H1 (cell line): ENCODE measurements at regions not wholly inside any gene's neighbourhood (a gene's known extent, or its start where the extent isn't known, plus 50 kb on each side); places are given as distances from the start of the nearest gene placed in this dataset.
A peak's percentile ranks its signal among the peaks of the same experiment; 100 is the strongest.

ENCODE experiments used
- CTCF ChIA-PET: fragments of 300-600 bp; sonication (Branson Sonifier 250); formaldehyde crosslinking; loops from one replicate; lab custom pipeline; 2021; ENCODE audit not compliant: partially characterized antibody; lab: Charles Lee
- POLR2A ChIA-PET: fragments of 300-600 bp; sonication (Branson Sonifier 250); formaldehyde crosslinking; loops from one replicate; lab custom pipeline; 2021; ENCODE audit warnings: inconsistent platforms; ENCODE audit not compliant: partially characterized antibody; lab: Charles Lee
- DNase-seq, 2 experiments: peaks; one replicate each; pipeline versions ENCODE4 v3.0.0 to v3.0.0-alpha.2; 2010 to 2022; ENCODE audit warnings: low spot score in 2 of 2, low read depth in 1 of 2, mixed read lengths in 1 of 2
- FAIRE-seq: peaks from 2 replicates; lab custom pipeline; 2011; peaks lifted over from hg19 to GRCh38; lab: Jason Lieb, UNC
- H2AFZ ChIP-seq: 2 replicates; pipeline ENCODE4 v1.8.1; 2012; ENCODE audit warnings: low read length, inconsistent platforms
- H2AK5ac ChIP-seq: 2 replicates; pipeline ENCODE4 v1.6.1; 2013; ENCODE audit warnings: low read depth, low read length
- H2BK120ac ChIP-seq: replicated peaks from 2 replicates; pipeline ENCODE3; 2013; ENCODE audit warnings: low read depth, low read length, inconsistent platforms
- H2BK12ac ChIP-seq: 2 replicates; pipeline ENCODE4 v1.6.1; 2013; ENCODE audit warnings: low read depth, low read length
- H2BK15ac ChIP-seq: 2 replicates; pipeline ENCODE4 v1.6.1; 2013; ENCODE audit warnings: low read length
- H2BK20ac ChIP-seq: 2 replicates; pipeline ENCODE4 v1.6.1; 2013; ENCODE audit warnings: low read length
- H2BK5ac ChIP-seq: 2 replicates; pipeline ENCODE4 v1.6.1; 2013; ENCODE audit warnings: low read depth, low read length
- H3K14ac ChIP-seq: 2 replicates; pipeline ENCODE4 v1.6.1; 2013; ENCODE audit warnings: inconsistent platforms; ENCODE audit not compliant: insufficient read length
- H3K18ac ChIP-seq: 2 replicates; pipeline ENCODE4 v1.6.1; 2013; ENCODE audit warnings: low read length; ENCODE audit errors: extremely low read depth
- H3K23ac ChIP-seq: 2 replicates; pipeline ENCODE4 v1.6.1; 2013; ENCODE audit warnings: inconsistent platforms; ENCODE audit not compliant: insufficient read length
- H3K23me2 ChIP-seq: 2 replicates; pipeline ENCODE4 v1.6.1; 2013; ENCODE audit warnings: low read depth, low read length
- H3K27ac ChIP-seq: 2 replicates; pipeline ENCODE4 v1.6.1; 2011; ENCODE audit warnings: low read depth, low read length, inconsistent platforms
- H3K27me3 ChIP-seq, 4 experiments: replicated peaks in 1 of 4; 1 replicate in 1 of 4; 2 replicates in 3 of 4; pipeline versions ENCODE4 v1.6.1 to v1.8.1; 2011 to 2013; ENCODE audit warnings: low read length in 3 of 4, mild to moderate bottlenecking in 3 of 4, inconsistent platforms in 2 of 4, mixed read lengths in 2 of 4, moderate library complexity in 1 of 4; ENCODE audit not compliant: control insufficient read depth in 3 of 4, insufficient read depth in 3 of 4; ENCODE audit errors: extremely low read depth in 1 of 4
- H3K36me3 ChIP-seq, 4 experiments: 2 replicates each; pipeline versions ENCODE4 v1.6.1 to v1.8.1; 2011 to 2013; ENCODE audit warnings: mild to moderate bottlenecking in 4 of 4, low read length in 3 of 4, moderate library complexity in 2 of 4, control low read depth in 1 of 4, inconsistent platforms in 1 of 4; ENCODE audit not compliant: insufficient read depth in 4 of 4, control insufficient read depth in 2 of 4
- H3K4ac ChIP-seq: replicated peaks from 2 replicates; pipeline ENCODE3; 2013; ENCODE audit warnings: low read length, low read depth, mixed read lengths, inconsistent platforms; ENCODE audit not compliant: insufficient read length
- H3K4me1 ChIP-seq, 4 experiments: replicated peaks in 1 of 4; 1 replicate in 1 of 4; 2 replicates in 3 of 4; pipeline versions ENCODE4 v1.6.1 to v1.8.1; 2011 to 2013; ENCODE audit warnings: low read length in 3 of 4, inconsistent platforms in 2 of 4, mixed read lengths in 1 of 4; ENCODE audit not compliant: insufficient read depth in 4 of 4, control insufficient read depth in 3 of 4
- H3K4me2 ChIP-seq, 2 experiments: 2 replicates each; pipeline versions ENCODE4 v1.6.1 to v1.8.1; 2011 to 2013; ENCODE audit warnings: low read depth in 2 of 2, low read length in 2 of 2, control low read depth in 1 of 2, inconsistent platforms in 1 of 2, mild to moderate bottlenecking in 1 of 2; ENCODE audit not compliant: insufficient read depth in 1 of 2
- H3K4me3 ChIP-seq, 4 experiments: fragments of 200-600, 300-600 bp in 1 of 4; sonication (generic), shearing (Covaris generic), sonication (Bioruptor Twin) in 1 of 4; 2 replicates each; pipeline versions ENCODE4 v1.5.1 to v1.8.1; 2011 to 2016; ENCODE audit warnings: low read length in 4 of 4, low read depth in 3 of 4, control low read depth in 2 of 4, inconsistent platforms in 2 of 4, mild to moderate bottlenecking in 2 of 4, mixed read lengths in 1 of 4, moderate library complexity in 1 of 4; ENCODE audit not compliant: insufficient read depth in 2 of 4; ENCODE audit errors: extremely low read depth in 1 of 4
- H3K56ac ChIP-seq: replicated peaks from 2 replicates; pipeline ENCODE3; 2013; ENCODE audit warnings: low read depth, mild to moderate bottlenecking, mixed read lengths, low read length, inconsistent platforms; ENCODE audit not compliant: insufficient read length
- H3K79me1 ChIP-seq: 2 replicates; pipeline ENCODE4 v1.6.1; 2013; ENCODE audit warnings: low read depth, low read length, control low read depth
- H3K79me2 ChIP-seq, 2 experiments: 2 replicates each; pipeline versions ENCODE4 v1.6.1 to v1.8.1; 2012 to 2013; ENCODE audit warnings: low read length in 2 of 2, mild to moderate bottlenecking in 2 of 2, inconsistent platforms in 1 of 2; ENCODE audit not compliant: insufficient read depth in 2 of 2, control insufficient read depth in 1 of 2
- H3K9ac ChIP-seq, 4 experiments: replicated peaks in 1 of 4; 1 replicate in 1 of 4; 2 replicates in 3 of 4; pipeline versions ENCODE4 v1.6.1 to v1.8.1; 2011 to 2013; ENCODE audit warnings: low read depth in 3 of 4, low read length in 3 of 4, control low read depth in 2 of 4, mild to moderate bottlenecking in 2 of 4, moderate library complexity in 2 of 4, inconsistent platforms in 1 of 4; ENCODE audit errors: extremely low read depth in 1 of 4
- H3K9me3 ChIP-seq, 2 experiments: 2 replicates each; pipeline versions ENCODE4 v1.6.1 to v1.8.1; 2012 to 2013; ENCODE audit warnings: mild to moderate bottlenecking in 2 of 2, moderate library complexity in 2 of 2, control low read depth in 1 of 2, inconsistent platforms in 1 of 2, low read depth in 1 of 2, low read length in 1 of 2, mixed read lengths in 1 of 2; ENCODE audit not compliant: insufficient read depth in 2 of 2
- H4K20me1 ChIP-seq, 2 experiments: replicated peaks in 1 of 2; 2 replicates each; pipeline versions ENCODE3 to v1.8.1; 2011 to 2013; ENCODE audit warnings: inconsistent platforms in 2 of 2, low read length in 2 of 2, mild to moderate bottlenecking in 1 of 2; ENCODE audit not compliant: insufficient read depth in 2 of 2, control insufficient read depth in 1 of 2
- H4K5ac ChIP-seq: 2 replicates; pipeline ENCODE4 v1.6.1; 2013; ENCODE audit warnings: low read length, low read depth, mixed read lengths, inconsistent platforms; ENCODE audit not compliant: insufficient read length
- H4K8ac ChIP-seq: 2 replicates; pipeline ENCODE4 v1.8.0; 2013; ENCODE audit warnings: mild to moderate bottlenecking, moderate library complexity, low read length, inconsistent platforms; ENCODE audit not compliant: insufficient read depth; ENCODE audit errors: extremely low read depth
- H4K91ac ChIP-seq: replicated peaks from 2 replicates; pipeline ENCODE3; 2013; ENCODE audit warnings: low read length, mixed read lengths, inconsistent platforms; ENCODE audit not compliant: insufficient read length
- CREB1 ChIP-seq: IDR thresholded peaks from 2 replicates; pipeline ENCODE4 v1.6.1; 2012; ENCODE audit warnings: inconsistent platforms
- SRF ChIP-seq: IDR thresholded peaks from 2 replicates; pipeline ENCODE4 v1.6.1; 2011; ENCODE audit warnings: mild to moderate bottlenecking, low read depth, low read length, moderate library complexity
- WGBS, 2 experiments: shearing (Covaris generic) in 1 of 2; methylation state at CpG; one replicate each; pipeline versions ENCODE4 v1.1.6 to v1.1.7; 2013 to 2015; ENCODE audit warnings: low lambda C conversion rate in 2 of 2, mixed read lengths in 2 of 2, inconsistent platforms in 1 of 2, low coverage in 1 of 2, missing lambda C conversion rate in 1 of 2; ENCODE audit not compliant: insufficient replicate concordance in 2 of 2, insufficient coverage in 1 of 2, insufficient read length in 1 of 2; ENCODE audit errors: extremely low coverage in 1 of 2, missing lambda C conversion rate in 1 of 2; 5-methylcytosine and 5-hydroxymethylcytosine counted together

- Histone ChIP-seq H4K5ac (no peak overlapping the region), H3K79me2 (no peaks in the 10 kb centered on the region), H3K36me3 (no peaks in the 10 kb centered on the region), H2BK20ac (no peak overlapping the region), H2BK15ac (no peak overlapping the region), H3K9ac (no peak overlapping the region), H4K8ac (no peak overlapping the region), H3K56ac (no peak overlapping the region), H2AK5ac (no peak overlapping the region), H3K79me1 (no peaks in the 10 kb centered on the region), H3K4me3 (no peak overlapping the region), H2BK12ac (no peak overlapping the region), H4K91ac (no peak overlapping the region), H3K23ac (no peak overlapping the region), H2AFZ (peak overlapping the region; percentile 12; the same call in 1 of the 2 replicates), H3K23me2 (no peaks in the 10 kb centered on the region; the same call in 1 of the 2 replicates), H3K27ac (no peak overlapping the region), H3K27me3 (no peaks in the 10 kb centered on the region), H3K18ac (no peak overlapping the region), H2BK120ac (no peak overlapping the region), H3K4ac (no peak overlapping the region), H3K4me1 (peaks cover 0 to 3% (median 2%) of the 10 kb centered on the region in 4 experiments; a peak in 3 of 7 replicates), H3K9me3 (peaks cover 0 to 3% of the 10 kb centered on the region in 2 experiments; a peak in 1 of 4 replicates), H3K4me2 (no peak overlapping the region), H3K14ac (no peak overlapping the region), H2BK5ac (no peak overlapping the region), H4K20me1 (no peaks in the 10 kb centered on the region)
- WGBS, 2 experiments = 56% methylated on average over 5 of the region's 5 CpGs; no CpG with 5 or more reads in 1 of the 2 experiments
- POLR2A ChIA-PET = interaction anchor here (1.4 kb wide), 1 partner anchor 161 kb away, joined by 3 read pairs; the partner anchor contains the start of gene BCL6
- CTCF ChIA-PET = interaction anchor here (0.9 to 1.9 kb wide), 3 partner anchors 11 to 1048 kb away, joined by 3 to 6 read pairs (median 4); no protein-coding TSS in a partner anchor
- DNase-seq (no peak), FAIRE-seq (no peak)
- TF ChIP-seq SRF (no peak), CREB1 (no peak)
These were observed 161.1 kb upstream of the BCL6 start for GRCh38 chr3:187906416-187906815.
